SU-DHL-6 (cell line): ENCODE measurements at regions not wholly inside any gene's neighbourhood (a gene's known extent, or its start where the extent isn't known, plus 50 kb on each side); places are given as distances from the start of the nearest gene placed in this dataset.

Experiments
- EZH2phosphoT487 ChIP-seq: fragments of 200-600 bp; sonication (generic), shearing (Covaris generic); conservative IDR thresholded peaks from 2 replicates; pipeline ENCODE4 v1.6.1; 2018; ENCODE audit warnings: mild to moderate bottlenecking, antibody characterized with exemption, low read length, moderate library complexity, mixed read lengths
- TF ChIP-seq, protein P1 (sequence below): fragments of 200-600 bp; sonication (generic); IDR thresholded peaks from one replicate; pipeline ENCODE4 v1.5.1; 2017; ENCODE audit warnings: antibody characterized with exemption, mild to moderate bottlenecking, low read length, moderate library complexity; ENCODE audit not compliant: insufficient read depth, poor library complexity, severe bottlenecking

DNA sequence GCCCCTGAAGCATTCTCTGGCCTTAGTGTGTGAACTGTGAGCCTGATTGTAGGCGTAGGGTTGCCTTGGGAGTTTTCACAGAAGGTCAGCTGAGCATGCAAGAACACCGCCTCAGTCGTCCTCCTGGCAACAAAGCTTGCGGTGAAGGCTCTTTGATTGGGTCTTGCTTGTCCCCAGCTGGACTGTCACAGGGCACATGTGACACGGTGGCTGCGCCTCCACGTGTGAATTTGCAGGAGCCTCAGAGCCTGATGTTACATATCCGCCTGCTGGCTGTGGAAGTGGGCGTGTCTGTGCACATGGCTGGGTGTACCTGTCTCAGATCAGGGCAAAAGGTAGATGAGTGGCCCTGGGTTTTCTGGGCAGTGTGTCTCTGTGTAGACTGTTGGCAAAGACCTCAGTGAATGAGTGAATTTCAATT lies 228.7 kb downstream of the HAUS1 start:
- TF ChIP-seq, protein P1, sequence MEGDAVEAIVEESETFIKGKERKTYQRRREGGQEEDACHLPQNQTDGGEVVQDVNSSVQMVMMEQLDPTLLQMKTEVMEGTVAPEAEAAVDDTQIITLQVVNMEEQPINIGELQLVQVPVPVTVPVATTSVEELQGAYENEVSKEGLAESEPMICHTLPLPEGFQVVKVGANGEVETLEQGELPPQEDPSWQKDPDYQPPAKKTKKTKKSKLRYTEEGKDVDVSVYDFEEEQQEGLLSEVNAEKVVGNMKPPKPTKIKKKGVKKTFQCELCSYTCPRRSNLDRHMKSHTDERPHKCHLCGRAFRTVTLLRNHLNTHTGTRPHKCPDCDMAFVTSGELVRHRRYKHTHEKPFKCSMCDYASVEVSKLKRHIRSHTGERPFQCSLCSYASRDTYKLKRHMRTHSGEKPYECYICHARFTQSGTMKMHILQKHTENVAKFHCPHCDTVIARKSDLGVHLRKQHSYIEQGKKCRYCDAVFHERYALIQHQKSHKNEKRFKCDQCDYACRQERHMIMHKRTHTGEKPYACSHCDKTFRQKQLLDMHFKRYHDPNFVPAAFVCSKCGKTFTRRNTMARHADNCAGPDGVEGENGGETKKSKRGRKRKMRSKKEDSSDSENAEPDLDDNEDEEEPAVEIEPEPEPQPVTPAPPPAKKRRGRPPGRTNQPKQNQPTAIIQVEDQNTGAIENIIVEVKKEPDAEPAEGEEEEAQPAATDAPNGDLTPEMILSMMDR, result no peak
- TF ChIP-seq EZH2phosphoT487, result no peak
